Breast epithelium (tissue), 4 donors: ENCODE measurements at regions not wholly inside any gene's neighbourhood (a gene's known extent, or its start where the extent isn't known, plus 50 kb on each side); places are given as distances from the start of the nearest gene placed in this dataset.

Experiments used
- DNase-seq, 2 donors: peaks; one replicate each; pipeline ENCODE4 v3.0.0-alpha.2; 2019; ENCODE audit warnings: low spot score in 2 of 2
- H3K27ac ChIP-seq, 2 donors: fragments of 200-600 bp; sonication (generic) in 1 of 2; one replicate each; pipeline ENCODE4 v1.5.1; 2016 to 2019; ENCODE audit warnings: mild to moderate bottlenecking in 1 of 2
- H3K27me3 ChIP-seq, 2 donors: fragments of 200-600 bp; sonication (generic) in 1 of 2; one replicate each; pipeline versions ENCODE4 v1.5.1 to v1.6.0; 2017 to 2019; ENCODE audit warnings: control low read depth in 1 of 2, mild to moderate bottlenecking in 1 of 2
- H3K36me3 ChIP-seq: fragments of 200-600 bp; one replicate; pipeline ENCODE4 v1.5.1; 2019
- H3K4me1 ChIP-seq, 2 donors: fragments of 200-600 bp; sonication (generic); one replicate each; pipeline ENCODE4 v1.5.1; 2016 to 2019; ENCODE audit warnings: control low read depth in 1 of 2
- H3K4me3 ChIP-seq, 3 donors: fragments of 200-600 bp; sonication (generic); 1 replicate in 2 of 3; 2 replicates in 1 of 3; pipeline ENCODE4 v1.5.1; 2016 to 2019; ENCODE audit warnings: mild to moderate bottlenecking in 3 of 3, moderate library complexity in 2 of 3
- H3K9me3 ChIP-seq, 2 donors: fragments of 200-600 bp; sonication (generic) in 1 of 2; one replicate each; pipeline ENCODE4 v1.5.1; 2016 to 2019; ENCODE audit warnings: control low read depth in 1 of 2
- CTCF ChIP-seq, 3 donors: fragments of 450-650 bp; IDR thresholded peaks; one replicate each; pipeline ENCODE4 v1.5.1; 2016 to 2017; ENCODE audit warnings: antibody characterized with exemption in 3 of 3, mild to moderate bottlenecking in 3 of 3, moderate library complexity in 3 of 3
- POLR2A ChIP-seq: fragments of 450-650 bp; IDR thresholded peaks from one replicate; pipeline ENCODE4 v1.6.1; 2016; ENCODE audit warnings: antibody characterized with exemption, mild to moderate bottlenecking, moderate library complexity
- POLR2AphosphoS5 ChIP-seq, 3 donors: sonication (generic); formaldehyde crosslinking; IDR thresholded peaks; one replicate each; pipeline ENCODE4 v1.6.1; 2017; ENCODE audit warnings: antibody characterized with exemption in 3 of 3
- intact Hi-C: fragments of 100-400 bp; cut with DNase I; formaldehyde crosslinking; loops from one replicate; pipeline ENCODE4 v1.15.1; 2023; ENCODE audit warnings: low total_unique reads

GRCh38 chr2:7933672-7934071, 748.2 kb upstream of the ID2 start:
- H3K27ac ChIP-seq, result no peak overlapping the region
- TF ChIP-seq POLR2AphosphoS5 (IDR thresholded peaks at IDR 0.05) (no peak), POLR2A (no peak), CTCF (IDR thresholded peaks at IDR 0.05) (no peak)
- no peaks in the 10 kb centered on the region for H3K27me3 ChIP-seq
- no peaks in the 10 kb centered on the region for H3K4me1 ChIP-seq
- H3K36me3 ChIP-seq, result no peaks in the 10 kb centered on the region
- no peaks in the 10 kb centered on the region for H3K9me3 ChIP-seq
- intact Hi-C loops, result no loop called here
- no peak overlapping the region for H3K4me3 ChIP-seq
- no peak for DNase-seq

- no peaks in the 10 kb centered on the region for H3K36me3 ChIP-seq
- H3K27ac ChIP-seq, result no peak overlapping the region
- H3K4me3 ChIP-seq, result no peak overlapping the region
- no peak for DNase-seq
- intact Hi-C loops, result no loop called here
- TF ChIP-seq POLR2A (no peak), CTCF (IDR thresholded peaks at IDR 0.05) (no peak), POLR2AphosphoS5 (IDR thresholded peaks at IDR 0.05) (no peak)
- no peaks in the 10 kb centered on the region for H3K9me3 ChIP-seq
- H3K4me1 ChIP-seq, result no peaks in the 10 kb centered on the region
- H3K27me3 ChIP-seq, result no peaks in the 10 kb centered on the region
Observed at GRCh38 chr2:7934476-7934875, 747.4 kb upstream of the ID2 start.

- H3K36me3 ChIP-seq, result no peaks in the 10 kb centered on the region
- no peaks in the 10 kb centered on the region for H3K27me3 ChIP-seq
- no peaks in the 10 kb centered on the region for H3K4me1 ChIP-seq
- H3K4me3 ChIP-seq, result no peak overlapping the region
- no peak overlapping the region for H3K27ac ChIP-seq
- DNase-seq, result no peak
- intact Hi-C loops, result no loop called here
- TF ChIP-seq POLR2AphosphoS5 (IDR thresholded peaks at IDR 0.05) (no peak), CTCF (IDR thresholded peaks at IDR 0.05) (no peak), POLR2A (no peak)
- no peaks in the 10 kb centered on the region for H3K9me3 ChIP-seq
Observed at GRCh38 chr2:7937082-7937481, 744.8 kb upstream of the ID2 start.

GRCh38 chr2:7940723-7941122, 741.1 kb upstream of the ID2 start:
- H3K4me3 ChIP-seq, result no peak overlapping the region
- H3K4me1 ChIP-seq, result no peaks in the 10 kb centered on the region
- H3K9me3 ChIP-seq, result no peaks in the 10 kb centered on the region
- intact Hi-C loops, result no loop called here
- H3K36me3 ChIP-seq, result no peaks in the 10 kb centered on the region
- no peak overlapping the region for H3K27ac ChIP-seq
- DNase-seq, result no peak
- no peaks in the 10 kb centered on the region for H3K27me3 ChIP-seq
- TF ChIP-seq POLR2AphosphoS5 (IDR thresholded peaks at IDR 0.05) (no peak), POLR2A (no peak), CTCF (IDR thresholded peaks at IDR 0.05) (no peak)

- Histone ChIP-seq H3K27me3 (no peaks in the 10 kb centered on the region), H3K4me3 (no peak overlapping the region), H3K27ac (no peak overlapping the region), H3K9me3 (no peaks in the 10 kb centered on the region), H3K36me3 (no peaks in the 10 kb centered on the region), H3K4me1 (no peaks in the 10 kb centered on the region)
- no peak for DNase-seq
- intact Hi-C loops, result no loop called here
- TF ChIP-seq POLR2A (no peak), POLR2AphosphoS5 (IDR thresholded peaks at IDR 0.05) (no peak), CTCF (IDR thresholded peaks at IDR 0.05) (no peak)
Observed at GRCh38 chr2:7943446-7943845, 738.4 kb upstream of the ID2 start.
